Skin of body (tissue), 1 donor: ENCODE measurements at regions not wholly inside any gene's neighbourhood (a gene's known extent, or its start where the extent isn't known, plus 50 kb on each side); places are given as distances from the start of the nearest gene placed in this dataset.

Source experiments
- DNase-seq: peaks from one replicate; lab custom pipeline; 2025; lab: John Stamatoyannopoulos, UW

GRCh38 chr3:161555320-161555719, 58.7 kb downstream of the OTOL1 start:
- DNase-seq: no peak

- no peak for DNase-seq
Measured at GRCh38 chr3:161556533-161556932, 59.9 kb downstream of the OTOL1 start.

GRCh38 chr3:161556941-161557340, 60.3 kb downstream of the OTOL1 start:
- no peak for DNase-seq

GRCh38 chr3:161557445-161558150, 61.0 kb downstream of the OTOL1 start:
- no peak for DNase-seq

GRCh38 chr3:161558236-161558635, 61.6 kb downstream of the OTOL1 start:
- DNase-seq: no peak

- DNase-seq: peak; percentile 37
Measured at GRCh38 chr3:161559177-161559998, 62.8 kb downstream of the OTOL1 start.

GRCh38 chr3:161560008-161560637, 63.5 kb downstream of the OTOL1 start:
- peak; percentile 60 for DNase-seq

GRCh38 chr3:161567577-161568361, 71.2 kb downstream of the OTOL1 start:
- peak; percentile 50 for DNase-seq

GRCh38 chr3:161568671-161569070, 72.1 kb downstream of the OTOL1 start:
- peak; percentile 7 for DNase-seq

GRCh38 chr3:161571951-161572350, 75.3 kb downstream of the OTOL1 start:
- no peak for DNase-seq

GRCh38 chr3:161573136-161573535, 76.5 kb downstream of the OTOL1 start:
- DNase-seq: no peak

- DNase-seq: no peak
Measured at GRCh38 chr3:161575901-161576300, 79.3 kb downstream of the OTOL1 start.

GRCh38 chr3:161576311-161576710, 79.7 kb downstream of the OTOL1 start:
- DNase-seq: peak; percentile 17

- peak; percentile 4 for DNase-seq
Measured at GRCh38 chr3:161576714-161577510, 80.3 kb downstream of the OTOL1 start.

- DNase-seq: no peak
Measured at GRCh38 chr3:161577662-161578061, 81.1 kb downstream of the OTOL1 start.

GRCh38 chr3:161579395-161580126, 83.0 kb downstream of the OTOL1 start:
- DNase-seq: no peak

- DNase-seq: no peak
Measured at GRCh38 chr3:161585922-161586321, 89.3 kb downstream of the OTOL1 start.

- DNase-seq: no peak
Measured at GRCh38 chr3:161586556-161587235, 90.1 kb downstream of the OTOL1 start.

- no peak for DNase-seq
Measured at GRCh38 chr3:161598639-161599038, 102.0 kb downstream of the OTOL1 start.
